ENCODE measurements at regions not wholly inside any gene's neighbourhood (a gene's known extent, or its start where the extent isn't known, plus 50 kb on each side); places are given as distances from the start of the nearest gene placed in this dataset.

GRCh38 chr2:103743195-103743594 is 981.4 kb downstream of the TMEM182 start:
- DNase-seq, result no peak
- peaks cover 25% of the 10 kb centered on the region for H3K27me3 ChIP-seq (ENCODE audit: insufficient read depth, low read depth, severe bottlenecking)
- H3K27ac ChIP-seq, result no peak overlapping the region
- no peaks in the 10 kb centered on the region for H3K36me3 ChIP-seq
- H3K4me3 ChIP-seq (ENCODE audit: low read depth, low read length), result no peak overlapping the region
- TF ChIP-seq CTCF (IDR thresholded peaks at IDR 0.05; ENCODE audit: low read depth, low read length), result no peak
- H3K9me3 ChIP-seq (ENCODE audit: severe bottlenecking), result no peaks in the 10 kb centered on the region

DNA sequence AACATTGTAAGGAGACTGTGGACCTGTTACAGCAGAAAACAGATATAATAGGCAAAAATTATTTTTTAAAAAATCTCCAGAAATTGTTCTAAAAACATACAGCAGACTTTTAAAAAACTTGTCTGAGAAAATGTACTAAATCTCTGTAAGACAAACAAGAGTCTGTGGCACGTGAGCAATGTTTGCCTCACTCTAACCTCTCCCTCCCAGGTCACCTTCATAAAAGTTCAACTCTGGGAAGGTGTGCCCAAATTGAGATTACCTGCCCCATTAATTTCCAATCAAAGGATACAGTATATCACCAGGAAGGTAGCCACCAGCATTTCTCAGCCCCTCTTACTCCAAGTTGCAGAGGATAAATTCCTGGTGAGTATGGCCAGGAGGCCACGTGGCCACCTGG is 992.7 kb downstream of the TMEM182 start:
- Histone ChIP-seq H3K36me3 (no peaks in the 10 kb centered on the region), H3K9me3 (ENCODE audit: severe bottlenecking) (no peaks in the 10 kb centered on the region), H3K27me3 (ENCODE audit: insufficient read depth, low read depth, severe bottlenecking) (peaks cover 5% of the 10 kb centered on the region), H3K27ac (no peak overlapping the region), H3K4me3 (ENCODE audit: low read depth, low read length) (no peak overlapping the region)
- no peak for DNase-seq
- TF ChIP-seq CTCF (IDR thresholded peaks at IDR 0.05; ENCODE audit: low read depth, low read length), result no peak

GRCh38 chr2:103773884-103774283 is 1012.1 kb downstream of the TMEM182 start:
- DNase-seq, result no peak
- Histone ChIP-seq H3K9me3 (ENCODE audit: severe bottlenecking) (no peaks in the 10 kb centered on the region), H3K4me3 (ENCODE audit: low read depth, low read length) (no peak overlapping the region), H3K27ac (no peak overlapping the region), H3K36me3 (no peaks in the 10 kb centered on the region), H3K27me3 (ENCODE audit: insufficient read depth, low read depth, severe bottlenecking) (peaks cover 29% of the 10 kb centered on the region)
- no peak for TF ChIP-seq CTCF (IDR thresholded peaks at IDR 0.05; ENCODE audit: low read depth, low read length)

GRCh38 chr2:103780088-103780702 is 1018.4 kb downstream of the TMEM182 start:
- Histone ChIP-seq H3K4me3 (ENCODE audit: low read depth, low read length) (no peak overlapping the region), H3K27me3 (ENCODE audit: insufficient read depth, low read depth, severe bottlenecking) (peaks cover 24% of the 10 kb centered on the region), H3K27ac (no peak overlapping the region), H3K36me3 (no peaks in the 10 kb centered on the region), H3K9me3 (ENCODE audit: severe bottlenecking) (no peaks in the 10 kb centered on the region)
- TF ChIP-seq CTCF (IDR thresholded peaks at IDR 0.05; ENCODE audit: low read depth, low read length), result no peak
- DNase-seq, result no peak

DNA sequence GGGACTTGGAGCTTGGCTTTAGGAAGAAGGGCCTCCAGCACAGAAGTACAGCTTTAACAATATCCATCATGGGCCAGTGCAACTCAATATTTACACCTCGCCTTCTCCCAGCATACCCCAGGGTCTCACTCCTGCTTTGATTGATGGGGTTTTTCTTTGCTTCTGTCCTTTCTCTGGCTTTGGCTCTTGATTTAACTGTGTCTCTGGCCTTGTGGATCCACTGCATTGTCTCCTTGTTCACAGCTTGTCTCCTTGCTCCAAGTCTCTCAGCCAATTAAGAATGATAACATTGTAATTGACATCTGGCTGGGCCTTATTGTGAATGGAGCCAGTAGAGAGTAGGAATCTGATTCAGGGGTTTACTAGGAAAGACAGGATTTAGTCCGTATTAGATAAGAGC is 1019.5 kb downstream of the TMEM182 start:
- no peak overlapping the region for H3K4me3 ChIP-seq (ENCODE audit: low read depth, low read length)
- peaks cover 24% of the 10 kb centered on the region for H3K27me3 ChIP-seq (ENCODE audit: insufficient read depth, low read depth, severe bottlenecking)
- no peaks in the 10 kb centered on the region for H3K36me3 ChIP-seq
- DNase-seq, result no peak
- TF ChIP-seq CTCF (IDR thresholded peaks at IDR 0.05; ENCODE audit: low read depth, low read length), result no peak
- H3K27ac ChIP-seq, result no peak overlapping the region
- no peaks in the 10 kb centered on the region for H3K9me3 ChIP-seq (ENCODE audit: severe bottlenecking)

- H3K36me3 ChIP-seq, result no peaks in the 10 kb centered on the region
- H3K27ac ChIP-seq, result no peak overlapping the region
- H3K9me3 ChIP-seq (ENCODE audit: severe bottlenecking), result no peaks in the 10 kb centered on the region
- TF ChIP-seq CTCF (IDR thresholded peaks at IDR 0.05; ENCODE audit: low read depth, low read length), result no peak
- DNase-seq, result no peak
- no peak overlapping the region for H3K4me3 ChIP-seq (ENCODE audit: low read depth, low read length)
- H3K27me3 ChIP-seq (ENCODE audit: insufficient read depth, low read depth, severe bottlenecking), result peaks cover 35% of the 10 kb centered on the region
Measured at GRCh38 chr2:103784261-103784660, 1022.4 kb downstream of the TMEM182 start.
